ENCODE measurements at regions not wholly inside any gene's neighbourhood (a gene's known extent, or its start where the extent isn't known, plus 50 kb on each side); places are given as distances from the start of the nearest gene placed in this dataset.

DNA sequence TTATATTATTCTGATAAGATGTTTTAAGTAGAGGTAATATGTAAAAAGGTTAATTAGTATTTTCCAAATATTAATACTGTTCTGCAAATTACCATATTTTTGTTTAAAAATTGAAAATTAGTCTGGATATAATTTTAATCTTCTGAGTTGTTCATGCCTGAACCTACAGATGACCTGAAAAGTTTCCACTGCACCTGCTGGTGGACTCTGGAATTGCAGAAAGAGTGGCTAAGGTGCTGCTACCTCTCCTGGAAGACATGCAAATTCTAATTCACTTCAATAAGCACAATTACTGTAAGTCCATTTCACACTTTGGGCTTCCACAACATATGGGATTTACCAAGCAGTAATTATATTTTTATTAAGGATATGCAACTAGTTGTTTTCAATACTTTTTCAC, 77.7 kb upstream of the OLIG3 start:
- TF ChIP-seq, protein P1, sequence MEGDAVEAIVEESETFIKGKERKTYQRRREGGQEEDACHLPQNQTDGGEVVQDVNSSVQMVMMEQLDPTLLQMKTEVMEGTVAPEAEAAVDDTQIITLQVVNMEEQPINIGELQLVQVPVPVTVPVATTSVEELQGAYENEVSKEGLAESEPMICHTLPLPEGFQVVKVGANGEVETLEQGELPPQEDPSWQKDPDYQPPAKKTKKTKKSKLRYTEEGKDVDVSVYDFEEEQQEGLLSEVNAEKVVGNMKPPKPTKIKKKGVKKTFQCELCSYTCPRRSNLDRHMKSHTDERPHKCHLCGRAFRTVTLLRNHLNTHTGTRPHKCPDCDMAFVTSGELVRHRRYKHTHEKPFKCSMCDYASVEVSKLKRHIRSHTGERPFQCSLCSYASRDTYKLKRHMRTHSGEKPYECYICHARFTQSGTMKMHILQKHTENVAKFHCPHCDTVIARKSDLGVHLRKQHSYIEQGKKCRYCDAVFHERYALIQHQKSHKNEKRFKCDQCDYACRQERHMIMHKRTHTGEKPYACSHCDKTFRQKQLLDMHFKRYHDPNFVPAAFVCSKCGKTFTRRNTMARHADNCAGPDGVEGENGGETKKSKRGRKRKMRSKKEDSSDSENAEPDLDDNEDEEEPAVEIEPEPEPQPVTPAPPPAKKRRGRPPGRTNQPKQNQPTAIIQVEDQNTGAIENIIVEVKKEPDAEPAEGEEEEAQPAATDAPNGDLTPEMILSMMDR (IDR thresholded peaks at IDR 0.05), result peak; percentile 86
- no peak for TF ChIP-seq EZH2 (IDR thresholded peaks at IDR 0.05; ENCODE audit: borderline replicate concordance, insufficient read depth, low read depth, low read length, poor library complexity, severe bottlenecking)
